ENCODE measurements at regions not wholly inside any gene's neighbourhood (a gene's known extent, or its start where the extent isn't known, plus 50 kb on each side); places are given as distances from the start of the nearest gene placed in this dataset.

- no peak for TF ChIP-seq POLR2A (IDR thresholded peaks at IDR 0.05)
- no peak for TF ChIP-seq CTCF (IDR thresholded peaks at IDR 0.05)
These were observed 108.3 kb upstream of the TYRP1 start for GRCh38 chr9:12584656-12585522.
